Keratinocyte (primary cell): ENCODE measurements at regions not wholly inside any gene's neighbourhood (a gene's known extent, or its start where the extent isn't known, plus 50 kb on each side); places are given as distances from the start of the nearest gene placed in this dataset.

ENCODE experiments used
- DNase-seq: peaks from one replicate; pipeline ENCODE4 v3.0.0-alpha.2; 2011; ENCODE audit warnings: low read depth, missing footprints, low spot score
- FAIRE-seq: peaks from 2 replicates; lab custom pipeline; 2011; peaks lifted over from hg19 to GRCh38; lab: Jason Lieb, UNC
- H2AFZ ChIP-seq: 2 replicates; pipeline ENCODE4 v1.6.0; 2012; ENCODE audit warnings: low read length, control low read depth, inconsistent platforms; ENCODE audit not compliant: control insufficient read depth
- H3K27ac ChIP-seq: 2 replicates; pipeline ENCODE4 v1.5.1; 2011; ENCODE audit warnings: low read length; ENCODE audit not compliant: control insufficient read depth, insufficient read depth
- H3K27me3 ChIP-seq: 3 replicates; pipeline ENCODE4 v1.6.0; 2011; ENCODE audit warnings: low read length; ENCODE audit not compliant: control insufficient read depth, insufficient read depth; ENCODE audit errors: extremely low read depth
- H3K36me3 ChIP-seq, 2 experiments: 2 replicates in 1 of 2; 3 replicates in 1 of 2; pipeline ENCODE4 v1.5.1; 2011; ENCODE audit warnings: low read length in 2 of 2, mild to moderate bottlenecking in 1 of 2; ENCODE audit not compliant: control insufficient read depth in 2 of 2, insufficient read depth in 2 of 2; ENCODE audit errors: extremely low read depth in 1 of 2
- H3K4me1 ChIP-seq: 3 replicates; pipeline ENCODE4 v1.5.1; 2011; ENCODE audit warnings: low read length; ENCODE audit not compliant: control insufficient read depth, insufficient read depth; ENCODE audit errors: extremely low read depth
- H3K4me2 ChIP-seq: 3 replicates; pipeline ENCODE4 v1.6.0; 2011; ENCODE audit warnings: low read depth, low read length; ENCODE audit not compliant: control insufficient read depth, insufficient read depth; ENCODE audit errors: extremely low read depth
- H3K4me3 ChIP-seq, 3 experiments: fragments of 200-600 bp in 1 of 3; sonication (generic) in 1 of 3; 2 replicates in 2 of 3; 3 replicates in 1 of 3; pipeline ENCODE4 v1.5.1; 2011 to 2016; ENCODE audit warnings: low read length in 3 of 3, mild to moderate bottlenecking in 3 of 3, control low read depth in 2 of 3, inconsistent platforms in 1 of 3, low read depth in 1 of 3, mixed read lengths in 1 of 3, mixed run types in 1 of 3, moderate library complexity in 1 of 3; ENCODE audit not compliant: control insufficient read depth in 2 of 3, insufficient read depth in 2 of 3; ENCODE audit errors: extremely low read depth in 1 of 3
- H3K79me2 ChIP-seq: 2 replicates; pipeline ENCODE4 v1.6.0; 2012; ENCODE audit warnings: low read length; ENCODE audit not compliant: control insufficient read depth, insufficient read depth
- H3K9ac ChIP-seq: 3 replicates; pipeline ENCODE4 v1.6.0; 2011; ENCODE audit warnings: low read length; ENCODE audit not compliant: control insufficient read depth, insufficient read depth; ENCODE audit errors: extremely low read depth
- H3K9me1 ChIP-seq: 3 replicates; pipeline ENCODE4 v1.6.0; 2011; ENCODE audit warnings: low read length; ENCODE audit not compliant: control insufficient read depth, insufficient read depth; ENCODE audit errors: extremely low read depth
- H3K9me3 ChIP-seq: 2 replicates; pipeline ENCODE4 v1.5.1; 2012; ENCODE audit warnings: low read depth, low read length; ENCODE audit not compliant: control insufficient read depth
- H4K20me1 ChIP-seq: 3 replicates; pipeline ENCODE4 v1.6.0; 2011; ENCODE audit warnings: low read length; ENCODE audit not compliant: control insufficient read depth, insufficient read depth; ENCODE audit errors: extremely low read depth
- EZH2 ChIP-seq: IDR thresholded peaks from one replicate; pipeline ENCODE4 v1.6.1; 2012; ENCODE audit warnings: inconsistent platforms, mild to moderate bottlenecking, low read length, moderate library complexity
- dilution Hi-C: fragments of 300-500 bp; cut with MboI; formaldehyde crosslinking; loops from one replicate; pipeline ENCODE4 v1.7.0; 2020; ENCODE audit warnings: low sequenced_read_pairs; ENCODE audit not compliant: extremely low pct_ligation_motif_present
- TF ChIP-seq, protein P1 (sequence below), 3 experiments: IDR thresholded peaks in 1 of 3; conservative IDR thresholded peaks in 1 of 3; optimal IDR thresholded peaks in 1 of 3; 2 replicates in 2 of 3; 3 replicates in 1 of 3; pipeline versions ENCODE3 to v1.5.1; 2011; ENCODE audit warnings: low read length in 3 of 3, mild to moderate bottlenecking in 3 of 3, moderate library complexity in 2 of 3, control low read depth in 1 of 3, inconsistent platforms in 1 of 3; ENCODE audit not compliant: insufficient read depth in 2 of 3; ENCODE audit errors: extremely low read depth in 1 of 3

- Histone ChIP-seq H4K20me1 (no peaks in the 10 kb centered on the region), H2AFZ (no peak overlapping the region), H3K79me2 (no peaks in the 10 kb centered on the region), H3K36me3 (no peaks in the 10 kb centered on the region), H3K9ac (no peak overlapping the region), H3K9me1 (no peaks in the 10 kb centered on the region), H3K27me3 (no peaks in the 10 kb centered on the region), H3K27ac (no peak overlapping the region), H3K4me1 (no peaks in the 10 kb centered on the region), H3K4me2 (no peak overlapping the region), H3K9me3 (no peaks in the 10 kb centered on the region), H3K4me3 (no peak overlapping the region)
- dilution Hi-C loops = no loop called here
- FAIRE-seq = no peak
- no peak for DNase-seq
- TF ChIP-seq, protein P1, sequence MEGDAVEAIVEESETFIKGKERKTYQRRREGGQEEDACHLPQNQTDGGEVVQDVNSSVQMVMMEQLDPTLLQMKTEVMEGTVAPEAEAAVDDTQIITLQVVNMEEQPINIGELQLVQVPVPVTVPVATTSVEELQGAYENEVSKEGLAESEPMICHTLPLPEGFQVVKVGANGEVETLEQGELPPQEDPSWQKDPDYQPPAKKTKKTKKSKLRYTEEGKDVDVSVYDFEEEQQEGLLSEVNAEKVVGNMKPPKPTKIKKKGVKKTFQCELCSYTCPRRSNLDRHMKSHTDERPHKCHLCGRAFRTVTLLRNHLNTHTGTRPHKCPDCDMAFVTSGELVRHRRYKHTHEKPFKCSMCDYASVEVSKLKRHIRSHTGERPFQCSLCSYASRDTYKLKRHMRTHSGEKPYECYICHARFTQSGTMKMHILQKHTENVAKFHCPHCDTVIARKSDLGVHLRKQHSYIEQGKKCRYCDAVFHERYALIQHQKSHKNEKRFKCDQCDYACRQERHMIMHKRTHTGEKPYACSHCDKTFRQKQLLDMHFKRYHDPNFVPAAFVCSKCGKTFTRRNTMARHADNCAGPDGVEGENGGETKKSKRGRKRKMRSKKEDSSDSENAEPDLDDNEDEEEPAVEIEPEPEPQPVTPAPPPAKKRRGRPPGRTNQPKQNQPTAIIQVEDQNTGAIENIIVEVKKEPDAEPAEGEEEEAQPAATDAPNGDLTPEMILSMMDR (optimal IDR thresholded peaks at IDR 0.05 in 1 of 3, IDR thresholded peaks at IDR 0.05 in 1 of 3, conservative IDR thresholded peaks at IDR 0.05 in 1 of 3; ENCODE audit: extremely low read depth in 1 of 3, insufficient read depth in 2 of 3, low read length in 3 of 3) = no peak
- no peak for TF ChIP-seq EZH2
Observed at GRCh38 chr6:84910906-84911607, 146.7 kb upstream of the TBX18 start.

GRCh38 chr6:84908304-84908904 is 144.0 kb upstream of the TBX18 start:
- H3K9me1 ChIP-seq = no peaks in the 10 kb centered on the region
- no peak overlapping the region for H3K4me2 ChIP-seq
- TF ChIP-seq, protein P1 (optimal IDR thresholded peaks at IDR 0.05 in 1 of 3, IDR thresholded peaks at IDR 0.05 in 1 of 3, conservative IDR thresholded peaks at IDR 0.05 in 1 of 3; ENCODE audit: extremely low read depth in 1 of 3, insufficient read depth in 2 of 3, low read length in 3 of 3) = no peak
- no peak for TF ChIP-seq EZH2
- H3K4me1 ChIP-seq = no peaks in the 10 kb centered on the region
- H3K36me3 ChIP-seq = no peaks in the 10 kb centered on the region
- H3K79me2 ChIP-seq = no peaks in the 10 kb centered on the region
- no peaks in the 10 kb centered on the region for H4K20me1 ChIP-seq
- no peak overlapping the region for H2AFZ ChIP-seq
- dilution Hi-C loops = no loop called here
- H3K27me3 ChIP-seq = no peaks in the 10 kb centered on the region
- DNase-seq (no peak), FAIRE-seq (no peak)
- no peak overlapping the region for H3K27ac ChIP-seq
- no peak overlapping the region for H3K4me3 ChIP-seq
- H3K9me3 ChIP-seq = no peaks in the 10 kb centered on the region
- no peak overlapping the region for H3K9ac ChIP-seq
